GM23338 (cell line): ENCODE measurements at regions not wholly inside any gene's neighbourhood (a gene's known extent, or its start where the extent isn't known, plus 50 kb on each side); places are given as distances from the start of the nearest gene placed in this dataset.

Experiments
- ATAC-seq: fragments of 200-7000 bp; cut with Tn5 transposase; 3 replicates; pipeline ENCODE4 v1.9.1; 2020
- DNase-seq: peaks from one replicate; pipeline ENCODE4 v3.0.0-alpha.2; 2015; ENCODE audit warnings: low spot score
- H2AFZ ChIP-seq: fragments of 200-600 bp; sonication (generic); 2 replicates; pipeline ENCODE4 v1.8.0; 2016; ENCODE audit warnings: antibody characterized with exemption, mild to moderate bottlenecking, moderate library complexity
- H3F3A ChIP-seq: fragments of 200-600 bp; sonication (generic); replicated peaks from 2 replicates; pipeline ENCODE4 v1.8.0; 2017; ENCODE audit warnings: antibody characterized with exemption, mixed run types, low read depth
- H3K27ac ChIP-seq: fragments of 200-600 bp; sonication (generic); 2 replicates; pipeline ENCODE4 v1.6.1; 2016; ENCODE audit warnings: low read depth
- H3K27me3 ChIP-seq: fragments of 200-600 bp; sonication (generic); 2 replicates; pipeline ENCODE4 v1.8.0; 2016; ENCODE audit warnings: mild to moderate bottlenecking, mixed run types, moderate library complexity; ENCODE audit not compliant: insufficient read depth
- H3K36me3 ChIP-seq: fragments of 200-600 bp; sonication (generic); 2 replicates; pipeline ENCODE4 v1.8.0; 2016; ENCODE audit warnings: mild to moderate bottlenecking; ENCODE audit not compliant: insufficient read depth
- H3K4me1 ChIP-seq: fragments of 200-600 bp; sonication (generic); 2 replicates; pipeline ENCODE4 v1.8.0; 2016; ENCODE audit warnings: mild to moderate bottlenecking, moderate library complexity; ENCODE audit not compliant: insufficient read depth
- H3K4me2 ChIP-seq: fragments of 200-600 bp; sonication (generic); 2 replicates; pipeline ENCODE4 v1.7.1; 2017; ENCODE audit warnings: mixed run types
- H3K4me3 ChIP-seq: fragments of 200-600 bp; sonication (generic); 2 replicates; pipeline ENCODE4 v1.6.1; 2016; ENCODE audit warnings: mixed run types
- H3K79me2 ChIP-seq: fragments of 200-600 bp; sonication (generic); replicated peaks from 2 replicates; pipeline ENCODE4 v1.8.0; 2017; ENCODE audit warnings: mild to moderate bottlenecking; ENCODE audit not compliant: insufficient read depth
- H3K9me2 ChIP-seq: fragments of 200-600 bp; sonication (generic); 2 replicates; pipeline ENCODE4 v1.8.0; 2017; ENCODE audit not compliant: insufficient read depth
- H4K20me1 ChIP-seq: fragments of 200-600 bp; sonication (generic); replicated peaks from 2 replicates; pipeline ENCODE4 v1.8.0; 2017; ENCODE audit warnings: mild to moderate bottlenecking; ENCODE audit not compliant: insufficient read depth
- H3K27ac Mint-ChIP-seq: 2 replicates; pipeline ENCODE4 v1.8.0; 2020; ENCODE audit warnings: inconsistent platforms, mild to moderate bottlenecking, moderate library complexity, mixed read lengths
- H3K27me3 Mint-ChIP-seq: 3 replicates; pipeline ENCODE4 v1.8.0; 2022; ENCODE audit warnings: low read depth, mild to moderate bottlenecking, moderate library complexity, mixed read lengths, inconsistent platforms; ENCODE audit not compliant: insufficient read depth, poor library complexity
- H3K36me3 Mint-ChIP-seq: 3 replicates; pipeline ENCODE4 v1.8.0; 2021; ENCODE audit warnings: low read depth, mild to moderate bottlenecking, inconsistent platforms, moderate library complexity, mixed read lengths
- H3K4me1 Mint-ChIP-seq: 3 replicates; pipeline ENCODE4 v1.8.0; 2020; ENCODE audit warnings: mild to moderate bottlenecking, inconsistent platforms, mixed read lengths
- H3K4me3 Mint-ChIP-seq: 3 replicates; pipeline ENCODE4 v1.8.0; 2021; ENCODE audit warnings: moderate library complexity, mild to moderate bottlenecking, inconsistent platforms, mixed read lengths
- H3K9me3 Mint-ChIP-seq: 3 replicates; pipeline ENCODE4 v1.8.0; 2020; ENCODE audit warnings: moderate library complexity, mild to moderate bottlenecking, inconsistent platforms, mixed read lengths
- CREB1 ChIP-seq: fragments of 250-450 bp; sonication (Bioruptor Pico); IDR thresholded peaks from 2 replicates; pipeline ENCODE4 v1.5.0; 2020; ENCODE audit warnings: low read depth, mild to moderate bottlenecking, moderate library complexity
- CTCF ChIP-seq, 2 experiments: fragments of 200-600 bp in 1 of 2; sonication (generic) in 1 of 2; conservative IDR thresholded peaks; 2 replicates each; pipeline versions ENCODE4 v1.5.1 to v1.6.1; 2016 to 2017; ENCODE audit warnings: antibody characterized with exemption in 2 of 2, low read depth in 2 of 2, mild to moderate bottlenecking in 2 of 2, moderate library complexity in 1 of 2
- ETS1 ChIP-seq: IDR thresholded peaks from 2 replicates; pipeline ENCODE4 v1.6.1; 2016; ENCODE audit warnings: antibody characterized with exemption
- EZH2phosphoT487 ChIP-seq: fragments of 200-600 bp; sonication (generic); IDR thresholded peaks from one replicate; pipeline ENCODE4 v1.8.1; 2018; ENCODE audit warnings: antibody characterized with exemption; ENCODE audit not compliant: unreplicated experiment
- NANOG ChIP-seq: IDR thresholded peaks from 2 replicates; pipeline ENCODE4 v1.6.1; 2016; ENCODE audit warnings: antibody characterized with exemption, borderline replicate concordance
- POLR2AphosphoS5 ChIP-seq: IDR thresholded peaks from 2 replicates; pipeline ENCODE4 v1.6.1; 2016; ENCODE audit warnings: antibody characterized with exemption, low read depth
- STAT1 ChIP-seq: IDR thresholded peaks from one replicate; pipeline ENCODE4 v1.6.1; 2016; ENCODE audit warnings: antibody characterized with exemption; ENCODE audit not compliant: unreplicated experiment
- ZNF114 ChIP-seq: fragments of 250-450 bp; sonication (Bioruptor Pico); IDR thresholded peaks from 2 replicates; pipeline ENCODE4 v1.5.0; 2020; ENCODE audit warnings: mild to moderate bottlenecking, moderate library complexity
- ZNF331 ChIP-seq: fragments of 250-450 bp; sonication (Bioruptor Pico); IDR thresholded peaks from 2 replicates; pipeline ENCODE4 v1.5.0; 2020; ENCODE audit warnings: low read depth, mild to moderate bottlenecking, moderate library complexity
- ZNF462 ChIP-seq: fragments of 250-450 bp; sonication (Bioruptor Pico); IDR thresholded peaks from 2 replicates; pipeline ENCODE4 v1.5.0; 2020; ENCODE audit warnings: mild to moderate bottlenecking, moderate library complexity

GRCh38 chr2:8204711-8205110 lies 477.1 kb upstream of the ID2 start (continued):
- no peak for TF ChIP-seq ZNF462 (CRISPR knock-in tag)
- no peak for TF ChIP-seq ZNF114 (CRISPR knock-in tag)
- no peak for TF ChIP-seq CTCF (conservative IDR thresholded peaks at IDR 0.05; ENCODE audit: low read depth in 2 of 2)
- no peak for TF ChIP-seq ETS1

DNA sequence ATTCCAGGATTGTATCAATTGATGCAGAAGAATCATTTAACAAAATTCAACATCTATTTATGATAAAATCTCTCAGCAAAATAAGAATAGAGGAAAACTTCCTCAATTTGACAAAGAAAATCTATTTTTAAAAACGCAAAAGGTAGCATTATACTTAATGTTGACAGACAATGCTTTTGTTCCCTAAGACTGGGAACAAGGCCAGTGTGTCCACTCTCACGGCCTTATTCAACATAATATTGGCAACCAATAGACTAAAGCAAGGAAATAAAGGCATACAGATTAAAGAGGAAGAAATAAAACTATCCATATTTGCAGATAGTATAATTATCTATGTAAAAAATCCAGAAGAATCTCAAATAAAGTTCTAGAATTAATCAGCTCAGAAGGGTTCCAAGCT lies 472.4 kb upstream of the ID2 start:
- DNase-seq (no peak), ATAC-seq (no peak)
- Histone ChIP-seq H3K36me3 (peaks cover 5% of the 10 kb centered on the region; the same call in 1 of the 2 replicates), H3K9me2 (no peaks in the 10 kb centered on the region), H2AFZ (no peak overlapping the region), H3K4me2 (no peak overlapping the region), H3F3A (no peaks in the 10 kb centered on the region), H3K4me1 (no peaks in the 10 kb centered on the region), H3K27ac (no peak overlapping the region), H4K20me1 (no peaks in the 10 kb centered on the region), H3K27me3 (no peaks in the 10 kb centered on the region), H3K4me3 (no peak overlapping the region), H3K79me2 (no peaks in the 10 kb centered on the region)
- Mint-ChIP-seq H3K9me3 (peaks cover 25% of the 10 kb centered on the region), H3K4me1 (no peaks in the 10 kb centered on the region), H3K4me3 (no peak overlapping the region), H3K27ac (no peak overlapping the region), H3K36me3 (peaks cover 20% of the 10 kb centered on the region), H3K27me3 (peaks cover 5% of the 10 kb centered on the region)
- TF ChIP-seq STAT1 (no peak), ETS1 (no peak), CREB1 (CRISPR knock-in tag) (no peak), EZH2phosphoT487 (no peak), ZNF331 (CRISPR knock-in tag) (no peak), POLR2AphosphoS5 (no peak), NANOG (no peak), ZNF114 (CRISPR knock-in tag) (no peak)
